GM12864 (cell line): ENCODE measurements at regions not wholly inside any gene's neighbourhood (a gene's known extent, or its start where the extent isn't known, plus 50 kb on each side); places are given as distances from the start of the nearest gene placed in this dataset.

Experiments used
- DNase-seq: peaks from one replicate; pipeline ENCODE4 v3.0.0-alpha.2; 2011; ENCODE audit warnings: low read depth
- H3K4me3 ChIP-seq: 2 replicates; pipeline ENCODE4 v1.5.1; 2011; ENCODE audit warnings: mild to moderate bottlenecking, low read depth, low read length, control low read depth
- CTCF ChIP-seq: IDR thresholded peaks from 2 replicates; pipeline ENCODE4 v1.5.1; 2011; ENCODE audit warnings: low read depth, mild to moderate bottlenecking, moderate library complexity, low read length, control low read depth, inconsistent platforms; ENCODE audit errors: missing control alignments

- TF ChIP-seq CTCF, result no peak
- H3K4me3 ChIP-seq, result no peak overlapping the region
- DNase-seq, result no peak
Measured at GRCh38 chr7:41163991-41164390, 538.9 kb downstream of the INHBA start.

- TF ChIP-seq CTCF, result no peak
- H3K4me3 ChIP-seq, result no peak overlapping the region
- no peak for DNase-seq
Measured at GRCh38 chr7:41162612-41163011, 540.3 kb downstream of the INHBA start.

GRCh38 chr7:41161041-41161587, 541.8 kb downstream of the INHBA start:
- no peak for TF ChIP-seq CTCF
- no peak for DNase-seq

GRCh38 chr7:41156268-41156667, 546.6 kb downstream of the INHBA start:
- H3K4me3 ChIP-seq, result no peak overlapping the region
- DNase-seq, result no peak
- TF ChIP-seq CTCF, result no peak

More at GRCh38 chr7:41161041-41161587, 541.8 kb downstream of the INHBA start:
- no peak overlapping the region for H3K4me3 ChIP-seq

- no peak for DNase-seq
- no peak for TF ChIP-seq CTCF
Measured at GRCh38 chr7:41153268-41153667, 549.6 kb downstream of the INHBA start.

GRCh38 chr7:41152179-41152678, 550.7 kb downstream of the INHBA start:
- no peak for TF ChIP-seq CTCF
- H3K4me3 ChIP-seq, result no peak overlapping the region
- DNase-seq, result no peak

More at GRCh38 chr7:41153268-41153667, 549.6 kb downstream of the INHBA start:
- H3K4me3 ChIP-seq, result no peak overlapping the region

- no peak for DNase-seq
- no peak for TF ChIP-seq CTCF
Measured at GRCh38 chr7:41149576-41149975, 553.3 kb downstream of the INHBA start.

More at GRCh38 chr7:41149576-41149975, 553.3 kb downstream of the INHBA start:
- no peak overlapping the region for H3K4me3 ChIP-seq
